ENCODE measurements at regions not wholly inside any gene's neighbourhood (a gene's known extent, or its start where the extent isn't known, plus 50 kb on each side); places are given as distances from the start of the nearest gene placed in this dataset.
A peak's percentile ranks its signal among the peaks of the same experiment; 100 is the strongest.

- TF ChIP-seq TARDBP (IDR thresholded peaks at IDR 0.05) (no peak), CTBP1 (IDR thresholded peaks at IDR 0.05; ENCODE audit: borderline replicate concordance) (no peak), PKNOX1 (IDR thresholded peaks at IDR 0.05) (no peak), NFRKB (IDR thresholded peaks at IDR 0.05) (no peak), FOXA1 (IDR thresholded peaks at IDR 0.05) (no peak), HDGF (IDR thresholded peaks at IDR 0.05; ENCODE audit: borderline replicate concordance) (no peak), ELF4 (IDR thresholded peaks at IDR 0.05) (no peak), L3MBTL2 (conservative IDR thresholded peaks at IDR 0.05) (no peak), SP1 (IDR thresholded peaks at IDR 0.05) (no peak), SUZ12 (IDR thresholded peaks at IDR 0.05) (no peak), FOXM1 (IDR thresholded peaks at IDR 0.05; ENCODE audit: borderline replicate concordance) (no peak), LEF1 (IDR thresholded peaks at IDR 0.05; ENCODE audit: borderline replicate concordance) (no peak), BHLHE40 (IDR thresholded peaks at IDR 0.05; ENCODE audit: borderline replicate concordance) (no peak)
- CTCF ChIA-PET: interaction anchor here (0.6 to 1.5 kb wide), 2 partner anchors 82 to 88 kb away, joined by 3 to 9 read pairs; no protein-coding TSS in a partner anchor
- POLR2A ChIA-PET: no interaction called here
- DNase-seq (ENCODE audit: extremely low spot score): no peak
These were observed 62.0 kb upstream of the ACP3 start for GRCh38 chr3:132255041-132255745.

GRCh38 chr3:132256989-132257388 is 60.2 kb upstream of the ACP3 start:
- TF ChIP-seq PKNOX1 (IDR thresholded peaks at IDR 0.05) (no peak), L3MBTL2 (conservative IDR thresholded peaks at IDR 0.05) (no peak), ELF4 (IDR thresholded peaks at IDR 0.05) (no peak), NFRKB (IDR thresholded peaks at IDR 0.05) (no peak), FOXK2 (IDR thresholded peaks at IDR 0.05) (no peak), HDGF (IDR thresholded peaks at IDR 0.05; ENCODE audit: borderline replicate concordance) (no peak), BHLHE40 (IDR thresholded peaks at IDR 0.05; ENCODE audit: borderline replicate concordance) (no peak)
- POLR2A ChIA-PET: interaction anchor here (0.6 kb wide), 1 partner anchor 86 kb away, joined by 3 read pairs; no protein-coding TSS in a partner anchor
- CTCF ChIA-PET: interaction anchor here (0.6 to 1.8 kb wide), 7 partner anchors 65 to 333 kb away, joined by 3 to 26 read pairs (median 3); no protein-coding TSS in a partner anchor
- DNase-seq (ENCODE audit: extremely low spot score): peak; percentile 40

GRCh38 chr3:132261506-132261905 is 55.7 kb upstream of the ACP3 start:
- CTCF ChIA-PET: no interaction called here
- POLR2A ChIA-PET: no interaction called here
- DNase-seq (ENCODE audit: extremely low spot score): no peak
- TF ChIP-seq SP1 (IDR thresholded peaks at IDR 0.05) (no peak), ARNT (IDR thresholded peaks at IDR 0.05) (no peak), TARDBP (IDR thresholded peaks at IDR 0.05) (no peak), ZNF384 (IDR thresholded peaks at IDR 0.05) (no peak), FOXK2 (IDR thresholded peaks at IDR 0.05) (no peak), PKNOX1 (IDR thresholded peaks at IDR 0.05) (no peak), LEF1 (IDR thresholded peaks at IDR 0.05; ENCODE audit: borderline replicate concordance) (no peak), FOXA1 (IDR thresholded peaks at IDR 0.05) (no peak), L3MBTL2 (conservative IDR thresholded peaks at IDR 0.05) (no peak), NFRKB (IDR thresholded peaks at IDR 0.05) (no peak), HDGF (IDR thresholded peaks at IDR 0.05; ENCODE audit: borderline replicate concordance) (no peak), FOXM1 (IDR thresholded peaks at IDR 0.05; ENCODE audit: borderline replicate concordance) (no peak), SUZ12 (IDR thresholded peaks at IDR 0.05) (no peak), BHLHE40 (IDR thresholded peaks at IDR 0.05; ENCODE audit: borderline replicate concordance) (no peak), CTBP1 (IDR thresholded peaks at IDR 0.05; ENCODE audit: borderline replicate concordance) (no peak), ELF4 (IDR thresholded peaks at IDR 0.05) (no peak)

GRCh38 chr3:132262305-132262704 is 54.9 kb upstream of the ACP3 start:
- TF ChIP-seq FOXK2 (IDR thresholded peaks at IDR 0.05) (no peak), LEF1 (IDR thresholded peaks at IDR 0.05; ENCODE audit: borderline replicate concordance) (no peak), ZNF384 (IDR thresholded peaks at IDR 0.05) (no peak), FOXM1 (IDR thresholded peaks at IDR 0.05; ENCODE audit: borderline replicate concordance) (no peak), TARDBP (IDR thresholded peaks at IDR 0.05) (no peak), CTBP1 (IDR thresholded peaks at IDR 0.05; ENCODE audit: borderline replicate concordance) (no peak), ARNT (IDR thresholded peaks at IDR 0.05) (no peak), BHLHE40 (IDR thresholded peaks at IDR 0.05; ENCODE audit: borderline replicate concordance) (no peak), SP1 (IDR thresholded peaks at IDR 0.05) (no peak), FOXA1 (IDR thresholded peaks at IDR 0.05) (no peak), L3MBTL2 (conservative IDR thresholded peaks at IDR 0.05) (no peak), SUZ12 (IDR thresholded peaks at IDR 0.05) (no peak), PKNOX1 (IDR thresholded peaks at IDR 0.05) (no peak), NFRKB (IDR thresholded peaks at IDR 0.05) (no peak), ELF4 (IDR thresholded peaks at IDR 0.05) (no peak), HDGF (IDR thresholded peaks at IDR 0.05; ENCODE audit: borderline replicate concordance) (no peak)
- CTCF ChIA-PET: no interaction called here
- POLR2A ChIA-PET: no interaction called here
- no peak for DNase-seq (ENCODE audit: extremely low spot score)

- no peak for TF ChIP-seq HDGF (IDR thresholded peaks at IDR 0.05; ENCODE audit: borderline replicate concordance)
- no peak for TF ChIP-seq SP1 (IDR thresholded peaks at IDR 0.05)
- TF ChIP-seq FOXM1 (IDR thresholded peaks at IDR 0.05; ENCODE audit: borderline replicate concordance): no peak
- TF ChIP-seq PKNOX1 (IDR thresholded peaks at IDR 0.05): no peak
- no peak for TF ChIP-seq LEF1 (IDR thresholded peaks at IDR 0.05; ENCODE audit: borderline replicate concordance)
- TF ChIP-seq ZNF384 (IDR thresholded peaks at IDR 0.05): no peak
- TF ChIP-seq L3MBTL2 (conservative IDR thresholded peaks at IDR 0.05): no peak
- TF ChIP-seq ARNT (IDR thresholded peaks at IDR 0.05): no peak
- TF ChIP-seq ELF4 (IDR thresholded peaks at IDR 0.05): no peak
- TF ChIP-seq TARDBP (IDR thresholded peaks at IDR 0.05): no peak
- no peak for TF ChIP-seq NFRKB (IDR thresholded peaks at IDR 0.05)
- TF ChIP-seq CTBP1 (IDR thresholded peaks at IDR 0.05; ENCODE audit: borderline replicate concordance): no peak
- TF ChIP-seq FOXK2 (IDR thresholded peaks at IDR 0.05): no peak
- no peak for TF ChIP-seq BHLHE40 (IDR thresholded peaks at IDR 0.05; ENCODE audit: borderline replicate concordance)
- no peak for TF ChIP-seq SUZ12 (IDR thresholded peaks at IDR 0.05)
- TF ChIP-seq FOXA1 (IDR thresholded peaks at IDR 0.05): no peak
- ChIA-PET CTCF (no interaction called here), POLR2A (no interaction called here)
- DNase-seq (ENCODE audit: extremely low spot score): no peak
These were observed 54.3 kb upstream of the ACP3 start for GRCh38 chr3:132262956-132263355.
